ENCODE measurements at regions not wholly inside any gene's neighbourhood (a gene's known extent, or its start where the extent isn't known, plus 50 kb on each side); places are given as distances from the start of the nearest gene placed in this dataset.
A peak's percentile ranks its signal among the peaks of the same experiment; 100 is the strongest.

DNA sequence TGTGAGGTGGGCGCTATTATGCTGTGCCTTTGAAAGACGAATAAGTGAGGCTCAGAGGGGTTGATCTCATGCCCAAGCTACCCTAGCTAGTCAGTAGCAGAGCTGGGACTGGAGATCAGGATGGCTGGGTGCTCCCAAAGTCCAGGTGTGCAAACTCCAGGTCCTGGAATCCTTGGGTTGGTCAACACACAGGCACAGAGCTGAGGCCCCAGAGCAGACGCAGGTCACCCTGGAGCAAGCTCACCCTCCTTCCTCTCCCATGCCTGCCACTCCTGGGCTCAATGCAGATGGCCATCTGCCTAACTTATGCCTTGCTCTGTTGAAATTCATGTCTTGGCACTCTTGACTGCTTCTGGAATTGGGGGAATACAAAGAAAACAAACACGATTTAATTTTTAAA is 587.2 kb downstream of the PTPRU start:
- DNase-seq (ENCODE audit: low spot score in 2 of 2), result peak in 1 of 2 donors; percentile 37
- TF ChIP-seq CTCF (IDR thresholded peaks at IDR 0.05), result no peak
- H3K27me3 ChIP-seq, result no peaks in the 10 kb centered on the region
- H3K4me1 ChIP-seq, result no peaks in the 10 kb centered on the region
- intact Hi-C loops (cut with DNase I), result no loop called here
- H3K9me3 ChIP-seq, result no peaks in the 10 kb centered on the region
- no peak overlapping the region for H3K27ac ChIP-seq
- no peak overlapping the region for H3K4me3 ChIP-seq
- no peaks in the 10 kb centered on the region for H3K36me3 ChIP-seq

- DNase-seq (ENCODE audit: low spot score in 2 of 2), result peak in 1 of 2 donors; percentile 13
- intact Hi-C loops (cut with DNase I), result no loop called here
- no peak overlapping the region for H3K4me3 ChIP-seq
- no peaks in the 10 kb centered on the region for H3K4me1 ChIP-seq
- no peak overlapping the region for H3K27ac ChIP-seq
- no peak for TF ChIP-seq CTCF (IDR thresholded peaks at IDR 0.05)
- no peaks in the 10 kb centered on the region for H3K27me3 ChIP-seq
- no peaks in the 10 kb centered on the region for H3K36me3 ChIP-seq
- no peaks in the 10 kb centered on the region for H3K9me3 ChIP-seq
These were observed 585.3 kb downstream of the PTPRU start for GRCh38 chr1:29821605-29822004.

- Histone ChIP-seq H3K27me3 (no peaks in the 10 kb centered on the region), H3K27ac (no peak overlapping the region), H3K36me3 (no peaks in the 10 kb centered on the region), H3K9me3 (no peaks in the 10 kb centered on the region), H3K4me1 (no peaks in the 10 kb centered on the region), H3K4me3 (no peak overlapping the region)
- intact Hi-C loops (cut with DNase I), result no loop called here
- TF ChIP-seq CTCF (IDR thresholded peaks at IDR 0.05), result no peak
- no peak for DNase-seq (ENCODE audit: low spot score in 2 of 2)
These were observed 584.1 kb downstream of the PTPRU start for GRCh38 chr1:29820401-29820800.

GRCh38 chr1:29812408-29813135 is 576.2 kb downstream of the PTPRU start:
- no peaks in the 10 kb centered on the region for H3K27me3 ChIP-seq

DNA sequence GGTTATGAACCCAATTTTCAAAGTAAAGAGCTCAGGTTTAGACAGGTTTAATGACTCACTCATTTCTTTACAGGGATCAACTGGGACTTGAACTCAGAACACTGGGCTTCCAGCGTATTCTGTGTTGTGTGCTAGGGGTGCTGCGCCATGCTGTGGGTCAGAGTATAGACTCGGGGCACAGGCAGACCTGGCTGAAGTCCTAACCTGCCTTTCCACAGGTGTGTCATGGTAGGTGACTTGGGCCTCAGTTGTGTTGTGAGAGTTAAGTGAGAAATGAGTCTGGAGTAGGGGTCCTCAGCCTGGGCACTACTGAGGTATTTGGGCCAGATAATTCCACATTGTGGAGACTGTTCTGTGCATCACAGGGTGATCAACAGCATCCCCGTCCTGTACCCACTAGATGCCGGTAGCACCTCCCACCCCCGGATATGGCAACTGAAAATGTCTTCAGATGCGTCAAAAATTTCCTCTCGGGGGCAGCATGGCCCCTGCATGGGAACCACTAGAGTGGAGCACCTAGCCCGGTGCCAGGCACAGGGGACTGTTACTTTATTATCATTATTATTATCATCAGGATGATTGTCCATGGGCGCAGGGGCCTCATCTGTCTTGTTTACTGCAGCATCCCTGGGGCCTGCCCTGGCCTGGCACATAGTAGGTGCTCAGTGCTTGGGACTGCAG is 575.5 kb downstream of the PTPRU start:
- H3K4me1 ChIP-seq, result no peaks in the 10 kb centered on the region
- no peaks in the 10 kb centered on the region for H3K9me3 ChIP-seq
- peak in 1 of 2 donors; percentile 33 for DNase-seq (ENCODE audit: low spot score in 2 of 2)
- TF ChIP-seq CTCF (IDR thresholded peaks at IDR 0.05), result no peak
- no peak overlapping the region for H3K27ac ChIP-seq
- no peak overlapping the region for H3K4me3 ChIP-seq
- no peaks in the 10 kb centered on the region for H3K27me3 ChIP-seq
- H3K36me3 ChIP-seq, result no peaks in the 10 kb centered on the region
- intact Hi-C loops (cut with DNase I), result no loop called here

More at GRCh38 chr1:29812408-29813135, 576.2 kb downstream of the PTPRU start:
- Histone ChIP-seq H3K36me3 (no peaks in the 10 kb centered on the region), H3K9me3 (no peaks in the 10 kb centered on the region), H3K4me1 (no peaks in the 10 kb centered on the region), H3K4me3 (no peak overlapping the region), H3K27ac (no peak overlapping the region)
- no peak for TF ChIP-seq CTCF (IDR thresholded peaks at IDR 0.05)
- DNase-seq (ENCODE audit: low spot score in 2 of 2), result peak in 1 of 2 donors; percentile 24
- intact Hi-C loops (cut with DNase I), result no loop called here
